ENCODE measurements at regions not wholly inside any gene's neighbourhood (a gene's known extent, or its start where the extent isn't known, plus 50 kb on each side); places are given as distances from the start of the nearest gene placed in this dataset.

DNA sequence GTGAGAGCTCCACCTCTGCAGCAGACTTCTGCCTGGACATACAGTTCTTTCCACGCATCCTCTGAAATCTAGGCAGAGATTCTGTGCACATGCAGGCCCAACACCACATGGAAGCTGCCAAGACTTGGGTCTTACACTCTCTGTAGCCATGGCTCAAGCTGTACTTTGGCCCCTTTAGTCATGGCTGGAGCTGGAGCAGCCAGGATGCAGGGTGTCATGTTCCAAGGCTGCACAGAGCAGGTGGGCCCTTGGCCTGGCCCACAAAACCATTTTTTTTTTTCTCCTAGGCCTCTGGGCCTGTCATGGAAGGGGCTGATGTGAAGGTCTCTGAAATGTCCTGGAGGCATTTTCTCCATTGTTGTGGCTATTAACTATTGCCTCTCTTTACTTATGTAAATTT is 990.5 kb upstream of the ADGRL3 start:
- Histone ChIP-seq H3K4me3 (no peak overlapping the region), H3K27ac (no peak overlapping the region), H3K27me3 (no peaks in the 10 kb centered on the region), H3K9me3 (ENCODE audit: low read depth) (no peaks in the 10 kb centered on the region), H3K4me1 (ENCODE audit: low read depth) (no peaks in the 10 kb centered on the region), H3K36me3 (no peaks in the 10 kb centered on the region)
- no peak for DNase-seq (ENCODE audit: low read depth in 1 of 2, low spot score in 1 of 2)
- TF ChIP-seq, protein P1, sequence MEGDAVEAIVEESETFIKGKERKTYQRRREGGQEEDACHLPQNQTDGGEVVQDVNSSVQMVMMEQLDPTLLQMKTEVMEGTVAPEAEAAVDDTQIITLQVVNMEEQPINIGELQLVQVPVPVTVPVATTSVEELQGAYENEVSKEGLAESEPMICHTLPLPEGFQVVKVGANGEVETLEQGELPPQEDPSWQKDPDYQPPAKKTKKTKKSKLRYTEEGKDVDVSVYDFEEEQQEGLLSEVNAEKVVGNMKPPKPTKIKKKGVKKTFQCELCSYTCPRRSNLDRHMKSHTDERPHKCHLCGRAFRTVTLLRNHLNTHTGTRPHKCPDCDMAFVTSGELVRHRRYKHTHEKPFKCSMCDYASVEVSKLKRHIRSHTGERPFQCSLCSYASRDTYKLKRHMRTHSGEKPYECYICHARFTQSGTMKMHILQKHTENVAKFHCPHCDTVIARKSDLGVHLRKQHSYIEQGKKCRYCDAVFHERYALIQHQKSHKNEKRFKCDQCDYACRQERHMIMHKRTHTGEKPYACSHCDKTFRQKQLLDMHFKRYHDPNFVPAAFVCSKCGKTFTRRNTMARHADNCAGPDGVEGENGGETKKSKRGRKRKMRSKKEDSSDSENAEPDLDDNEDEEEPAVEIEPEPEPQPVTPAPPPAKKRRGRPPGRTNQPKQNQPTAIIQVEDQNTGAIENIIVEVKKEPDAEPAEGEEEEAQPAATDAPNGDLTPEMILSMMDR (IDR thresholded peaks at IDR 0.05; ENCODE audit: low read depth, low read length), result no peak

DNA sequence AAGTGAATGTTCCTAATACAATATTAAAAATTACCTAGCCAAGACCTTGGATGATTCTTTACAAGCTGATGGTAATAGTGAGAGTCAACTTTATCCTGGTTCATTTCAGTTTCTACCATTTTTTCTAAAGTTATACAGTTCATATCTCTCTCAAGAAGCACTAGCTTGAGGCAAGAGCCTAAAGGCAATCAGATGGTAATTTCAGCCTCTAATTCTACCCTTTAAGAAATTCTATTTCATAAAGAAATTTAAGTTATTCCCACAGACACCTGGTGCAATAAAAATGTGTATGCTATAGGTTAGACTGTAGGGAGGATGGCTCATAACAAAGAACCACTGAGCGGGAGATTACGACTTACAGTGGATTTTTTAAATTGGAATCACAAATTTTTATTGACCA is 984.2 kb upstream of the ADGRL3 start:
- H3K27me3 ChIP-seq, result no peaks in the 10 kb centered on the region
- DNase-seq (ENCODE audit: low read depth in 1 of 2, low spot score in 1 of 2), result no peak
- TF ChIP-seq, protein P1 (IDR thresholded peaks at IDR 0.05; ENCODE audit: low read depth, low read length), result no peak
- no peaks in the 10 kb centered on the region for H3K9me3 ChIP-seq (ENCODE audit: low read depth)
- no peak overlapping the region for H3K4me3 ChIP-seq
- H3K4me1 ChIP-seq (ENCODE audit: low read depth), result no peaks in the 10 kb centered on the region
- H3K36me3 ChIP-seq, result no peaks in the 10 kb centered on the region
- no peak overlapping the region for H3K27ac ChIP-seq

DNA sequence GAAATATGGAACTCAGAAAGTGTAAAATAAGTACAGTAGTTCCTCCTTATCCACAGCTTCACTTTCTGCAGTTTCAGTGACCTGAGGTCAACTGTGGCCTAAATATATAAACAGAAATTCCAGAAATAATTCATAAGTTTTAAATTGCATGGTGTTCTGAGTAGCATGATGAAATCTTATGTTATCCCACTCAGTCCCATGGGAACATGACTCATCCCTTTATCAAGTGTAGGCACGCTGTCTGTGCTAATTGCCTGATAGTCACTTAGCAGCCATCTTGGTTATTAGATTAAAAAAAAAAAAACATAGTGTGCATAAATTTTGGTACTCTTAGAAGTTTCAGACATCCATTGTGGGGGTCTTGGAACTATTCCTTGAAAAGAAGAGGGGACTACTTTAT is 983.4 kb upstream of the ADGRL3 start:
- no peak overlapping the region for H3K27ac ChIP-seq
- TF ChIP-seq, protein P1 (IDR thresholded peaks at IDR 0.05; ENCODE audit: low read depth, low read length), result no peak
- no peaks in the 10 kb centered on the region for H3K36me3 ChIP-seq
- no peaks in the 10 kb centered on the region for H3K4me1 ChIP-seq (ENCODE audit: low read depth)
- H3K27me3 ChIP-seq, result no peaks in the 10 kb centered on the region
- DNase-seq (ENCODE audit: low read depth in 1 of 2, low spot score in 1 of 2), result peak in 1 of 2 donors; percentile 76
- no peak overlapping the region for H3K4me3 ChIP-seq
- no peaks in the 10 kb centered on the region for H3K9me3 ChIP-seq (ENCODE audit: low read depth)

DNA sequence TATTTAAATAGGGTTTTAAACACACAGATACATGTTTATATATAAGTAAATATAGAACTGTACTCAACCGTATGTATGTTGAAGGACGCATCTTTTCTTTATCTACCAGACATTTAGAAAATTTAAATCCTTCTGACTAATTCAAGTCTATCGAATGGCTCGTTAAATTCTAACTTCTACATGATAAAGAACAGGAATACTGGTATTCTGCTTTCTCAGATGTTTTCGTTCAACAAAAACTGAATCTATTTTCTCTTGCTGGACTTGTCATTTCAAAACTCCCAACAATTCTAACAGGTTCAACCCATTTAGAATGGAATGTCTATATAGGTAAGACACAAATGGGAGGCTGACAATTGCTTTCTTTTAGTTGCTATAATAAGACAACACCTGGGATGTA is 978.3 kb upstream of the ADGRL3 start:
- no peaks in the 10 kb centered on the region for H3K27me3 ChIP-seq
- TF ChIP-seq, protein P1 (IDR thresholded peaks at IDR 0.05; ENCODE audit: low read depth, low read length), result no peak
- H3K27ac ChIP-seq, result no peak overlapping the region
- no peaks in the 10 kb centered on the region for H3K9me3 ChIP-seq (ENCODE audit: low read depth)
- H3K4me1 ChIP-seq (ENCODE audit: low read depth), result peaks cover 22% of the 10 kb centered on the region
- no peak for DNase-seq (ENCODE audit: low read depth in 1 of 2, low spot score in 1 of 2)
- H3K36me3 ChIP-seq, result no peaks in the 10 kb centered on the region
- H3K4me3 ChIP-seq, result no peak overlapping the region

DNA sequence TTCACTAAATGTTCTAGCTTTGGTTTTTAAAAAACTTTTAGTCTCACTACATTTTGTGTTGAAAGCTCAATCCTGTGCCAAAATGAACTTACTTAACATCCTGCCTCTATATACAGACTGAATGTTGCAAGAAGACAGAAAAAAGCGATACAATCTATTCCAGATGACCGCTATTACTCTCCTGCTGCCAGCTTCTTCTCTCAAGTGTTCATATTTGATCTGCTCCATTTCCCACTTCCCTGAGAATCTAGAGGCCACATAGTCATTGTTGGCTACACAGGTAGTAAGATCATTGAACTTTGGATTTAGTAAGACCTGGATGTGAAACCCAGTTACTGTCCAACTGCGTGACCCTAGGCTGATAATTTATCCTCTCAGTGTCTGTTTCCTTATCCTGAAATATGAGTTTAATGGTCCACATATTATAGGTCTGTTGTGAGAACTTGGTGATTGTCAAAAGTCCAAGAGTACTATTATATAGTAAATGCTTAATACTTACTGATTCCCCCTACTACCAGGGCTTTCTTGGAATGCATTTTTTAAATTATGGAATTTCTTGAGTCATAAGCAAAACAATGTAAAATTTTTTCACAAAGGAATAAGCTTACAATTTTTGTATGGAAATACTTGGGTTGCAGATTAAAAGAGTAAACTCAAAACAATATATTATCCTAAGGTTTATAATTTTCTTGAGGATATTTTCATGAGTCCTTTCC is 976.8 kb upstream of the ADGRL3 start:
- DNase-seq (ENCODE audit: low read depth in 1 of 2, low spot score in 1 of 2), result peak in 1 of 2 donors; percentile 41
- no peaks in the 10 kb centered on the region for H3K9me3 ChIP-seq (ENCODE audit: low read depth)
- no peaks in the 10 kb centered on the region for H3K27me3 ChIP-seq
- no peaks in the 10 kb centered on the region for H3K36me3 ChIP-seq
- no peak overlapping the region for H3K4me3 ChIP-seq
- no peak overlapping the region for H3K27ac ChIP-seq
- TF ChIP-seq, protein P1 (IDR thresholded peaks at IDR 0.05; ENCODE audit: low read depth, low read length), result no peak
- H3K4me1 ChIP-seq (ENCODE audit: low read depth), result peaks cover 22% of the 10 kb centered on the region
